ENCODE measurements at regions not wholly inside any gene's neighbourhood (a gene's known extent, or its start where the extent isn't known, plus 50 kb on each side); places are given as distances from the start of the nearest gene placed in this dataset.

GRCh38 chr10:113390896-113391295 is 162.0 kb upstream of the HABP2 start:
- no peak for TF ChIP-seq CTCF (IDR thresholded peaks at IDR 0.05)
- TF ChIP-seq POLR2A (IDR thresholded peaks at IDR 0.05): no peak
- TF ChIP-seq EP300 (IDR thresholded peaks at IDR 0.05): no peak

All from tibial nerve (tissue), 4 donors.